ENCODE measurements at regions not wholly inside any gene's neighbourhood (a gene's known extent, or its start where the extent isn't known, plus 50 kb on each side); places are given as distances from the start of the nearest gene placed in this dataset.

DNA sequence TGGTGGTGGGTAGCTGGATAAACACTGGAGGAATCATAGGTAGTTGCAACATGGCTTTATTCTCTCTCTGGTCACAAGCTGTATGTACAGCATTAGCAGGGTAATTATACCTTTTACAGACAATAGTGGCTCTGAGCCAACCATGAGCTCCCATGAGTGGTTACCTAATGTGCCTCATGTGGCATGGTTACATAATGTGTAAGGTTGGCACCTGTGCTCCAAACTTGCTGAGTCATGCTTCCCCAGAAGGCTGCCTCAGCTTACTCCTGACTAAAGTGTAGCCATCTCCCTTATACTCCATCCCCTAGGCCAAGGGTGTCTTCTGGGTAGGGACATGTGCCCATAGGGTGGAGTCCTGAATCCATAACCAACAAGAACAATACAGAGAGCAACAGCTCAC is 345.3 kb upstream of the SEMA3C start:
- no peak overlapping the region for H3K4me3 ChIP-seq (ENCODE audit: control insufficient read depth in 2 of 3, extremely low read depth in 1 of 3, insufficient read depth in 2 of 3, low read depth in 1 of 3, low read length in 3 of 3)
- no peak overlapping the region for H3K27ac ChIP-seq (ENCODE audit: control insufficient read depth, insufficient read depth, low read length)
- no peaks in the 10 kb centered on the region for H3K9me1 ChIP-seq (ENCODE audit: control insufficient read depth, extremely low read depth, insufficient read depth, low read length)
- H3K9me3 ChIP-seq (ENCODE audit: control insufficient read depth, low read depth, low read length), result peaks cover 2% of the 10 kb centered on the region
- dilution Hi-C loops (cut with MboI; ENCODE audit: extremely low pct_ligation_motif_present, low sequenced_read_pairs), result no loop called here
- H3K36me3 ChIP-seq (ENCODE audit: control insufficient read depth in 2 of 2, extremely low read depth in 1 of 2, insufficient read depth in 2 of 2, low read length in 2 of 2), result no peaks in the 10 kb centered on the region
- peaks cover 8% of the 10 kb centered on the region for H3K4me1 ChIP-seq (ENCODE audit: control insufficient read depth, extremely low read depth, insufficient read depth, low read length)
- no peak overlapping the region for H3K9ac ChIP-seq (ENCODE audit: control insufficient read depth, extremely low read depth, insufficient read depth, low read length)
- H3K79me2 ChIP-seq (ENCODE audit: control insufficient read depth, insufficient read depth, low read length), result no peaks in the 10 kb centered on the region
- TF ChIP-seq, protein P1, sequence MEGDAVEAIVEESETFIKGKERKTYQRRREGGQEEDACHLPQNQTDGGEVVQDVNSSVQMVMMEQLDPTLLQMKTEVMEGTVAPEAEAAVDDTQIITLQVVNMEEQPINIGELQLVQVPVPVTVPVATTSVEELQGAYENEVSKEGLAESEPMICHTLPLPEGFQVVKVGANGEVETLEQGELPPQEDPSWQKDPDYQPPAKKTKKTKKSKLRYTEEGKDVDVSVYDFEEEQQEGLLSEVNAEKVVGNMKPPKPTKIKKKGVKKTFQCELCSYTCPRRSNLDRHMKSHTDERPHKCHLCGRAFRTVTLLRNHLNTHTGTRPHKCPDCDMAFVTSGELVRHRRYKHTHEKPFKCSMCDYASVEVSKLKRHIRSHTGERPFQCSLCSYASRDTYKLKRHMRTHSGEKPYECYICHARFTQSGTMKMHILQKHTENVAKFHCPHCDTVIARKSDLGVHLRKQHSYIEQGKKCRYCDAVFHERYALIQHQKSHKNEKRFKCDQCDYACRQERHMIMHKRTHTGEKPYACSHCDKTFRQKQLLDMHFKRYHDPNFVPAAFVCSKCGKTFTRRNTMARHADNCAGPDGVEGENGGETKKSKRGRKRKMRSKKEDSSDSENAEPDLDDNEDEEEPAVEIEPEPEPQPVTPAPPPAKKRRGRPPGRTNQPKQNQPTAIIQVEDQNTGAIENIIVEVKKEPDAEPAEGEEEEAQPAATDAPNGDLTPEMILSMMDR (optimal IDR thresholded peaks at IDR 0.05 in 1 of 3, IDR thresholded peaks at IDR 0.05 in 1 of 3, conservative IDR thresholded peaks at IDR 0.05 in 1 of 3; ENCODE audit: extremely low read depth in 1 of 3, insufficient read depth in 2 of 3, low read length in 3 of 3), result no peak
- no peak for TF ChIP-seq EZH2 (IDR thresholded peaks at IDR 0.05; ENCODE audit: low read length)
- H2AFZ ChIP-seq (ENCODE audit: control insufficient read depth, low read length), result no peak overlapping the region
- peak; percentile 52 for FAIRE-seq
- H4K20me1 ChIP-seq (ENCODE audit: control insufficient read depth, extremely low read depth, insufficient read depth, low read length), result no peaks in the 10 kb centered on the region
- no peak overlapping the region for H3K4me2 ChIP-seq (ENCODE audit: control insufficient read depth, extremely low read depth, insufficient read depth, low read depth, low read length)
- peak; percentile 55 for DNase-seq (ENCODE audit: low read depth, low spot score)
- H3K27me3 ChIP-seq (ENCODE audit: control insufficient read depth, extremely low read depth, insufficient read depth, low read length), result no peaks in the 10 kb centered on the region

DNA sequence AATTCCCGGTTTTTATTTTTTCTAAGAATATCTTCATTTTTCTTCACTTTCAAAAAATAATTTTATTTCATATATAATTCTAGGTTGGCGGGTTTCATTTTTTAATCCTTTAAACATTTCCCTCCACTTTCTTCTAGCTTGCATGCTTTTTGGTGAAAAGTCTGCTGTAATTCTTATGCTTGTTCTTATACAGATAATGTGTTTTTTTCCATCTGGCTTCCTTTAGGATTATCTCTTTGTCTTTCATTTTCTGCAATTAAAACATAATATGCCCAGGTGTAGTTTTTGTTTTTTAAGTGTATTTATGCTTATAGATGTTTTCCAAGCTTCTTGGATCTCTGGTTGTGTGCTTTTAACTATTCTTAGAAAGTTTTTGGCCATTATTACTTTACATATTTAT is 341.3 kb upstream of the SEMA3C start:
- Histone ChIP-seq H3K36me3 (ENCODE audit: control insufficient read depth in 2 of 2, extremely low read depth in 1 of 2, insufficient read depth in 2 of 2, low read length in 2 of 2) (no peaks in the 10 kb centered on the region), H3K9me3 (ENCODE audit: control insufficient read depth, low read depth, low read length) (no peaks in the 10 kb centered on the region), H3K4me3 (ENCODE audit: control insufficient read depth in 2 of 3, extremely low read depth in 1 of 3, insufficient read depth in 2 of 3, low read depth in 1 of 3, low read length in 3 of 3) (no peak overlapping the region), H3K9ac (ENCODE audit: control insufficient read depth, extremely low read depth, insufficient read depth, low read length) (no peak overlapping the region), H3K27ac (ENCODE audit: control insufficient read depth, insufficient read depth, low read length) (no peak overlapping the region), H3K4me2 (ENCODE audit: control insufficient read depth, extremely low read depth, insufficient read depth, low read depth, low read length) (no peak overlapping the region), H3K27me3 (ENCODE audit: control insufficient read depth, extremely low read depth, insufficient read depth, low read length) (no peaks in the 10 kb centered on the region), H2AFZ (ENCODE audit: control insufficient read depth, low read length) (no peak overlapping the region), H3K4me1 (ENCODE audit: control insufficient read depth, extremely low read depth, insufficient read depth, low read length) (peaks cover 3% of the 10 kb centered on the region), H3K79me2 (ENCODE audit: control insufficient read depth, insufficient read depth, low read length) (no peaks in the 10 kb centered on the region), H4K20me1 (ENCODE audit: control insufficient read depth, extremely low read depth, insufficient read depth, low read length) (no peaks in the 10 kb centered on the region), H3K9me1 (ENCODE audit: control insufficient read depth, extremely low read depth, insufficient read depth, low read length) (no peaks in the 10 kb centered on the region)
- dilution Hi-C loops (cut with MboI; ENCODE audit: extremely low pct_ligation_motif_present, low sequenced_read_pairs), result no loop called here
- TF ChIP-seq, protein P1 (optimal IDR thresholded peaks at IDR 0.05 in 1 of 3, IDR thresholded peaks at IDR 0.05 in 1 of 3, conservative IDR thresholded peaks at IDR 0.05 in 1 of 3; ENCODE audit: extremely low read depth in 1 of 3, insufficient read depth in 2 of 3, low read length in 3 of 3), result no peak
- no peak for TF ChIP-seq EZH2 (IDR thresholded peaks at IDR 0.05; ENCODE audit: low read length)
- FAIRE-seq (no peak), DNase-seq (ENCODE audit: low read depth, low spot score) (no peak)
